Coronary artery (tissue), 2 donors: ENCODE measurements at regions not wholly inside any gene's neighbourhood (a gene's known extent, or its start where the extent isn't known, plus 50 kb on each side); places are given as distances from the start of the nearest gene placed in this dataset.

Experiments
- DNase-seq: peaks from one replicate; pipeline ENCODE4 v3.0.0-alpha.2; 2017; ENCODE audit warnings: low spot score
- H3K27ac ChIP-seq, 2 donors: fragments of 200-600 bp; sonication (generic); one replicate each; pipeline ENCODE4 v1.5.1; 2016 to 2019
- H3K4me3 ChIP-seq: fragments of 200-600 bp; sonication (generic); 2 replicates; pipeline ENCODE4 v1.5.1; 2016; ENCODE audit warnings: mild to moderate bottlenecking, moderate library complexity
- CTCF ChIP-seq: fragments of 200-600 bp; sonication (generic); IDR thresholded peaks from one replicate; pipeline ENCODE4 v1.5.1; 2019; ENCODE audit warnings: antibody characterized with exemption

GRCh38 chr15:96180087-96180748 is 150.3 kb upstream of the NR2F2 start:
- Histone ChIP-seq H3K4me3 (no peak overlapping the region), H3K27ac (no peak overlapping the region)
- no peak for DNase-seq
- TF ChIP-seq CTCF, result no peak

- TF ChIP-seq CTCF, result no peak
- peak overlapping the region; percentile 82 to 96 for H3K27ac ChIP-seq
Measured at GRCh38 chr15:96181217-96181616, 149.3 kb upstream of the NR2F2 start.

GRCh38 chr15:96181873-96182301 is 148.6 kb upstream of the NR2F2 start:
- Histone ChIP-seq H3K27ac (peak overlapping the region; percentile 82 to 96), H3K4me3 (peak overlapping the region; percentile 45)
- DNase-seq, result peak; percentile 82
- TF ChIP-seq CTCF, result no peak

More at GRCh38 chr15:96181217-96181616, 149.3 kb upstream of the NR2F2 start:
- DNase-seq, result no peak
- peak overlapping the region; percentile 45 for H3K4me3 ChIP-seq

- Histone ChIP-seq H3K27ac (peak overlapping the region; percentile 82 to 96), H3K4me3 (no peak overlapping the region)
- TF ChIP-seq CTCF, result no peak
- no peak for DNase-seq
Measured at GRCh38 chr15:96182736-96183513, 147.6 kb upstream of the NR2F2 start.

- no peak for DNase-seq
- Histone ChIP-seq H3K27ac (peak overlapping the region in 1 of 2 donors; percentile 62), H3K4me3 (no peak overlapping the region)
- TF ChIP-seq CTCF, result no peak
Measured at GRCh38 chr15:96183514-96183850, 147.0 kb upstream of the NR2F2 start.

- Histone ChIP-seq H3K4me3 (no peak overlapping the region), H3K27ac (no peak overlapping the region)
- no peak for TF ChIP-seq CTCF
- DNase-seq, result no peak
Measured at GRCh38 chr15:96183867-96184266, 146.6 kb upstream of the NR2F2 start.

GRCh38 chr15:96184297-96184696 is 146.2 kb upstream of the NR2F2 start:
- H3K27ac ChIP-seq, result no peak overlapping the region
- H3K4me3 ChIP-seq, result no peak overlapping the region
- no peak for TF ChIP-seq CTCF
- DNase-seq, result no peak
